ENCODE measurements at regions not wholly inside any gene's neighbourhood (a gene's known extent, or its start where the extent isn't known, plus 50 kb on each side); places are given as distances from the start of the nearest gene placed in this dataset.

DNA sequence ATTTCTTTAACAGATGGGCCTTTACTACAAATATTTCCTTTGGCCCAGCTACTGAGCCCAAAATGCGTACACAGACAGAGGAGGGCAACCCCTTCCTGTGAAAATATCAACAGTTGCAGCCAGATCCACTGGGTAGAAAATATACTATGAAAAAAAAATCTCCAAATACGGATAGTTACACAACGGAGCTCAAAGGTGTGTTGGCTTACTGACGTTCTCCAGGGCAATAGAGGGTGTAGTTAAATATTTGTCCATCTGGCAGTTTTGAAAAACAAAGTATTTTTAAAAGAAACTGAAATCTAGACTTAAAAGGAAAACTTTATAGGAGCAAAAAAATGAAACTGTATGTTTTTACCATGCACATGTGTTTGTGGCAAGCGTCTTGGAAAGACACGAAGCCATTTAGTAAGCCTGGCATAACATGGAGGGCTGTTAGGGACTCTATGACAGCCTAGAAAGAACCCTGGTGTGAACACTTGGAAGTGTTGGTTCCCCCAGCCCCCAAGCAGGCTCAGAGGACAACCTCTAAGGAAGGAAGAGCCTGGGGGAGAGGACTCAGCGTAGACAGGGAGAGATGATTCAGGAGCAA, 157.8 kb upstream of the TRPM3 start:
- TF ChIP-seq, protein P1, sequence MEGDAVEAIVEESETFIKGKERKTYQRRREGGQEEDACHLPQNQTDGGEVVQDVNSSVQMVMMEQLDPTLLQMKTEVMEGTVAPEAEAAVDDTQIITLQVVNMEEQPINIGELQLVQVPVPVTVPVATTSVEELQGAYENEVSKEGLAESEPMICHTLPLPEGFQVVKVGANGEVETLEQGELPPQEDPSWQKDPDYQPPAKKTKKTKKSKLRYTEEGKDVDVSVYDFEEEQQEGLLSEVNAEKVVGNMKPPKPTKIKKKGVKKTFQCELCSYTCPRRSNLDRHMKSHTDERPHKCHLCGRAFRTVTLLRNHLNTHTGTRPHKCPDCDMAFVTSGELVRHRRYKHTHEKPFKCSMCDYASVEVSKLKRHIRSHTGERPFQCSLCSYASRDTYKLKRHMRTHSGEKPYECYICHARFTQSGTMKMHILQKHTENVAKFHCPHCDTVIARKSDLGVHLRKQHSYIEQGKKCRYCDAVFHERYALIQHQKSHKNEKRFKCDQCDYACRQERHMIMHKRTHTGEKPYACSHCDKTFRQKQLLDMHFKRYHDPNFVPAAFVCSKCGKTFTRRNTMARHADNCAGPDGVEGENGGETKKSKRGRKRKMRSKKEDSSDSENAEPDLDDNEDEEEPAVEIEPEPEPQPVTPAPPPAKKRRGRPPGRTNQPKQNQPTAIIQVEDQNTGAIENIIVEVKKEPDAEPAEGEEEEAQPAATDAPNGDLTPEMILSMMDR (IDR thresholded peaks at IDR 0.05), result no peak
- no peak for TF ChIP-seq POLR2A (IDR thresholded peaks at IDR 0.05)
- Histone ChIP-seq H3K27me3 (no peaks in the 10 kb centered on the region), H3K4me3 (no peak overlapping the region), H3K36me3 (no peaks in the 10 kb centered on the region), H3K9me3 (no peaks in the 10 kb centered on the region), H3K27ac (no peak overlapping the region), H3K4me1 (no peaks in the 10 kb centered on the region)
- no peak for DNase-seq

DNA sequence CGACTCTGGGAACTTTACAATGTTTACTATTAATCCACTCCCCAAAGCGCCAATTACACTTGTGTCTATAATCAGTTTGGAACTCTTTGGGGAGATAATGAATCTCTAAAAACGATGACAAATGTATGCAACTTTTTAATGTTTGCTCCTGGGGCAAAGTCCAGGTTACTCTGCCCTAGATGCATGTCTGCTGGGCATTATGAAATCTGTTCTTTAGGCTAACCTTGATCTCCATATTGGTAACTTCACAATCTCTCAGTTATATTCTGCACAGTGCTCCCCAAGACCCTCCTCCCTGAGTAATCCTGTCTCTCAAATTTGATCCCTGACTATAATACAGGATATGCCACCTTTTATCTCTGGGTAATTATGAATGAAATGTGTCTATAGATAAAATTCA, 152.2 kb upstream of the TRPM3 start:
- Histone ChIP-seq H3K4me1 (no peaks in the 10 kb centered on the region), H3K36me3 (no peaks in the 10 kb centered on the region), H3K27ac (no peak overlapping the region), H3K4me3 (no peak overlapping the region), H3K9me3 (no peaks in the 10 kb centered on the region), H3K27me3 (no peaks in the 10 kb centered on the region)
- no peak for DNase-seq
- TF ChIP-seq, protein P1 (IDR thresholded peaks at IDR 0.05), result no peak
- no peak for TF ChIP-seq POLR2A (IDR thresholded peaks at IDR 0.05)

DNA sequence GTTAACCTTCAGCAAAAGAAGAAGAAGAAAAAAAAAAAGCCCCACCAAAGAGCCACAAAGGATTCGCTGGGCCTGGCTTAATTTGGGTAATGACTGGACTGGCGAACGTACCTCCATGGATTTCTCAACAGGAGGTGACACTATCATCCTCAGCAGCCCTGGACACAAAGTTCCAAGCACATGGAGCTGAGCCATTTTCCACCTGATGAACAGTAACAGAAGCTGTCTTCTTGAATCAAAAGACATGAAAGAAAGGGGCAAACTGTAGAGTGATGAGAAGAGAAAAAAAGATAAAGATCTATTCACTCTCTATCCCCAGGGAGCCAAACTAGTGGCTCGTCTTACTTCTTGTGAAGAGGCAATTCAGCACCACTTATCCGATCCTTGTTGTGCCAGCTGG, 150.2 kb upstream of the TRPM3 start:
- Histone ChIP-seq H3K27me3 (no peaks in the 10 kb centered on the region), H3K9me3 (no peaks in the 10 kb centered on the region), H3K36me3 (no peaks in the 10 kb centered on the region), H3K4me1 (no peaks in the 10 kb centered on the region), H3K27ac (no peak overlapping the region), H3K4me3 (no peak overlapping the region)
- no peak for TF ChIP-seq POLR2A (IDR thresholded peaks at IDR 0.05)
- TF ChIP-seq, protein P1 (IDR thresholded peaks at IDR 0.05), result no peak
- no peak for DNase-seq

DNA sequence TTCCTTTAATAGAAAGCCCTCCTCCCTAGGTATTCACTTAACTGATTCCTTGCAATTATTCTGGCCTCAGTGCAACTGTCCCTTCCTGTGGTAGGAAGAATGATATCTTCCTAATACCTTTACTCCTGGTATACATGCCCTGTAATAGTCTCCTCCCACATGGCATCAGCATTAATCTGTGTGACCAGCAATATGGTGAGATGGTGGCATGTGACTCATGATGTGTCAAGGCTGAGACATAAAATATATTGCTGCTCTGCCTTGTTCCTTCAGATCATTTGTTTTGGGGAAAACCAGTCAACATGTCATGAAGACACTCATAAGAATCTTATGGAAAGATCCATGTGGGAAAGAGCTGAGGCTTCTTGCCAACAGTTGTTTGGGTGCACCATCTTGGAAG, 149.1 kb upstream of the TRPM3 start:
- H3K27me3 ChIP-seq, result no peaks in the 10 kb centered on the region
- no peak for DNase-seq
- H3K4me3 ChIP-seq, result no peak overlapping the region
- H3K36me3 ChIP-seq, result no peaks in the 10 kb centered on the region
- H3K4me1 ChIP-seq, result no peaks in the 10 kb centered on the region
- H3K27ac ChIP-seq, result no peak overlapping the region
- TF ChIP-seq, protein P1 (IDR thresholded peaks at IDR 0.05), result no peak
- no peak for TF ChIP-seq POLR2A (IDR thresholded peaks at IDR 0.05)
- no peaks in the 10 kb centered on the region for H3K9me3 ChIP-seq

DNA sequence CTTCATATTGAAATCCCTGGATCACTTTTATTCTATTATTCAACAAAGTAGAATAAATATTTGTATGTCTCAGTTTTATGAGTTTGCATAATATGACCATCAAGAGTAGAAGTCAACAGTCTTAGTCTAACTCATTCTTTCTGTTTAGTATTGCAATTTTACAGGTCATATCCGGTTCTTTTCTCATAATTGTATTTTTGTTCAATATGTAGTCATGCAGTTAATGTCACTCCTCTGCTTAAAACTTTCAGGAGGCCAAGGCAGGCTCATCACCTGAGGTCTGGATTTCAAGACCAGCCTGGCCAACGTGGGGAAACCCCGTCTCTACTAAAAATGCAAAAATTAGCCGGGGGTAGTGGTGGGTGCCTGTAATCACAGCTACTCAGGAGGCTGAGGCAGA, 148.4 kb upstream of the TRPM3 start:
- Histone ChIP-seq H3K27me3 (no peaks in the 10 kb centered on the region), H3K9me3 (no peaks in the 10 kb centered on the region), H3K4me3 (no peak overlapping the region), H3K27ac (no peak overlapping the region), H3K4me1 (no peaks in the 10 kb centered on the region), H3K36me3 (no peaks in the 10 kb centered on the region)
- no peak for TF ChIP-seq POLR2A (IDR thresholded peaks at IDR 0.05)
- TF ChIP-seq, protein P1 (IDR thresholded peaks at IDR 0.05), result no peak
- DNase-seq, result no peak

Data from Peyer's patch (tissue), 4 donors.